HUES6 (cell line): ENCODE measurements at regions not wholly inside any gene's neighbourhood (a gene's known extent, or its start where the extent isn't known, plus 50 kb on each side); places are given as distances from the start of the nearest gene placed in this dataset.

Source experiments
- H3K27ac ChIP-seq: 2 replicates; pipeline ENCODE4 v1.7.0; 2013; ENCODE audit warnings: low read depth, mild to moderate bottlenecking, low read length, inconsistent platforms
- H3K27me3 ChIP-seq: 2 replicates; pipeline ENCODE4 v1.6.1; 2013; ENCODE audit warnings: low read length; ENCODE audit not compliant: control insufficient read depth, insufficient read depth
- H3K36me3 ChIP-seq: 2 replicates; pipeline ENCODE4 v1.6.1; 2013; ENCODE audit warnings: low read length; ENCODE audit not compliant: control insufficient read depth, insufficient read depth
- H3K4me1 ChIP-seq: 2 replicates; pipeline ENCODE4 v1.6.1; 2013; ENCODE audit warnings: low read length; ENCODE audit not compliant: control insufficient read depth, insufficient read depth
- H3K4me3 ChIP-seq: 2 replicates; pipeline ENCODE4 v1.5.1; 2013; ENCODE audit warnings: low read depth, low read length
- H3K9ac ChIP-seq: one replicate; pipeline ENCODE4 v1.6.1; 2013; ENCODE audit warnings: mild to moderate bottlenecking, low read length
- H3K9me3 ChIP-seq: 2 replicates; pipeline ENCODE4 v1.6.1; 2013; ENCODE audit warnings: low read depth, low read length; ENCODE audit not compliant: control insufficient read depth, insufficient read depth

DNA sequence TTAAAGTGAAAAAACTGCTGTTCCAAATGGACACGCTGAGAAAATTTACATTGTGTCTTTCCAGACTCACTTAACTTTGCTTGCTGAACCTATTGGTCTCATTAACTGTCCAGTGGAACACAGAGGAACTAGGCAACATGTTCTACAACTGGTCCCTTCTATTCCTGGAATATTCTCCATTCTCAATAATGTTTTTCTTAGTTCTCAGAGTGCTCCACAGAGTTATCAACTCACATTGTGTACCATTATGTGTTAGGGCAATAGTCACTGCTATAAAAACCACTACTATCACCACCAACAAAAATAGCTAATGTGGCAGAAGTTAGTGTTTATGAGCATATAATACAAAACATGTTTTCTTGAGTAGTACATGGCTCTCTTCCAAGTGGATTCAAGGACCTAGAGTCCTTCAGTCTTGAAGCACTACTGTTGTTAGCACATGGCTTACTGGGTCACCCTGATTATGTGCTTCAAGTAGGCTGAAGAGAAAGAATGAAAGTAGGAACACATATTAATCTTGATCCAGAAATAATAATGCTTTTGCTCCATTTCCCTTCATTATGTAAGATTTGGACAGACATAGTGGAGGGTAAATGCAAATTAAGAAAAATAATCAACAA, 865.3 kb upstream of the HS3ST1 start:
- Histone ChIP-seq H3K36me3 (no peaks in the 10 kb centered on the region), H3K27me3 (no peaks in the 10 kb centered on the region), H3K4me1 (no peaks in the 10 kb centered on the region), H3K4me3 (no peak overlapping the region), H3K27ac (no peak overlapping the region), H3K9me3 (peaks cover 10% of the 10 kb centered on the region; the same call in 1 of the 2 replicates), H3K9ac (no peak overlapping the region)

DNA sequence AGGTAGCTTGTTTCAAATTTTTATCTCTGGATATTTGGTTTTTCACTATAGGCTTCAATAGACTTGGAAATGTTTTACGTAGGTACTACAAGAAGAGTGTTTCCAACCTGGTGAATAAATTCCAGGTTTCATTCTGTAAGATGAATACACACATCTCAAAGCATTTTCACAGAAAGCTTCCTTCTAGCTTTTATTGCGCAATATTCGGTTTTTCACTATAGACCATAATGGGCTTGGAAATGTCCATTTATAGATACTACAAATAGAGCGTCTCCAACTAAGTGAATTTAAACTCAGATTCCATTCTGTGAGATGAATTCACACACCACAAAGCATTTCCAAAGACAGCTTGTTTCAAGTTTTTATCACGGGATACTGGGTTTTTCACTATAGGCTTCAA, 857.7 kb upstream of the HS3ST1 start:
- Histone ChIP-seq H3K9ac (no peak overlapping the region), H3K27me3 (no peaks in the 10 kb centered on the region), H3K4me3 (no peak overlapping the region), H3K27ac (no peak overlapping the region), H3K36me3 (no peaks in the 10 kb centered on the region), H3K4me1 (no peaks in the 10 kb centered on the region), H3K9me3 (peaks cover 56% of the 10 kb centered on the region)

DNA sequence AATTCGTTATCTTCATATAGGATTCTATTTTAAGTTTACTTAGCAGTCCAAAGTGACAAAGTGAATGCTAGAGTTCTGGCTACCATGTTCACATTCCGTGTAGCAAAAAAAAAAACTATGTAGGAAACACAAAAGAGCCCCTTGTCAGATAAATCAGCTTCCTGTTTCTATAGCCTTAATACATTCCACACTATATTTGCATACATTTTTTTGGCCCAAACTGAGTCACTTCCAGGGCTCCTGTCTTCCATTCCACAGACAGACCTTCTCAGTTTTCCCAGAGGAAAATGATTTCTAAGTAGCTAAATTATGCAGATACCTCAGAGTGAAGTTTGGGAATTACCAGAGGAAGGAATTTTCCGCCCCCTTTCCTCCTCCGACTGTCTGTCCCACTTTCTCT, 841.9 kb upstream of the HS3ST1 start:
- Histone ChIP-seq H3K4me1 (no peaks in the 10 kb centered on the region), H3K9me3 (no peaks in the 10 kb centered on the region; the same call in 1 of the 2 replicates)

DNA sequence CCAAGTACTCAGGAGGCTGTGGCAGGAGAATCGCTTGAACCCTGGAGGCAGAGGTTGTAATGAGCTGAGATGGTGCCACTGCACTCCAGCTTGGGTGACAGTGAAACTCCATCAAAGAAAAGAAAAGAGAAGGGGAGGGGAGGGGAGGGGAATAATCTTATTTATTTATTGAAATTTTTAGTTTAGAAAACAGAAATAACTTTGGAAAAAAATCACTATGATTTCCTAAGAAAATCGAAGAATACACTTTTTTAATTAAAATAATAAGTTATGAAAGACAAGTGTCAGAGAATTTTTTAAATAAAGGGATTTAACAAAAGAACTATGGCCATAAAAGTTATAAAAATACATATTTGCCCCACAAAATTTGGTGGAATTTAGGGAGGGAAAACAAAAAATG, 836.9 kb upstream of the HS3ST1 start:
- no peak overlapping the region for H3K27ac ChIP-seq
- H3K4me1 ChIP-seq = no peaks in the 10 kb centered on the region
- no peaks in the 10 kb centered on the region for H3K36me3 ChIP-seq
- H3K9me3 ChIP-seq = peaks cover 4% of the 10 kb centered on the region; the same call in 1 of the 2 replicates
- no peak overlapping the region for H3K4me3 ChIP-seq
- no peaks in the 10 kb centered on the region for H3K27me3 ChIP-seq
- H3K9ac ChIP-seq = no peak overlapping the region

More for the DNA sequence above, 841.9 kb upstream of the HS3ST1 start:
- Histone ChIP-seq H3K36me3 (no peaks in the 10 kb centered on the region), H3K4me3 (no peak overlapping the region), H3K27ac (no peak overlapping the region), H3K9ac (no peak overlapping the region), H3K27me3 (no peaks in the 10 kb centered on the region)

DNA sequence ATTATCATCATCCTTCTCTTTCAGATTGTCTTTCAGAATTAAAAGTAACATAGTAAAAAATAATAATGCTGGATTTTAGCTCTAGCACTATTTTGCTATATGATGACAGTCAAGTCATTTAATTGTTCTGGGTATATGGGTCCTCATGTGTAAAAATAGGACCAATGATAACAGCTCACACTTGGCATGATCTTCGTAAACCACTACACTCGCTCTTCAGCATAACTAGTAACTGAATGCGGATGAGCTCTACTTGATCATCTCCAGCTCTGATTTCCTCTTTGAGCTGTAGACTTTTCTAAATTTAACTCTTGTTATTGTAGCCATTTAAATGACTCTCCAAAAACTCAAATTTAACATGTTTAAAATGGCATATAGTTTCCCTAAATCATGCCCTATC, 831.8 kb upstream of the HS3ST1 start:
- Histone ChIP-seq H3K9ac (no peak overlapping the region), H3K4me3 (no peak overlapping the region), H3K9me3 (peaks cover 4% of the 10 kb centered on the region; the same call in 1 of the 2 replicates), H3K27me3 (no peaks in the 10 kb centered on the region), H3K36me3 (no peaks in the 10 kb centered on the region), H3K27ac (no peak overlapping the region), H3K4me1 (no peaks in the 10 kb centered on the region)

DNA sequence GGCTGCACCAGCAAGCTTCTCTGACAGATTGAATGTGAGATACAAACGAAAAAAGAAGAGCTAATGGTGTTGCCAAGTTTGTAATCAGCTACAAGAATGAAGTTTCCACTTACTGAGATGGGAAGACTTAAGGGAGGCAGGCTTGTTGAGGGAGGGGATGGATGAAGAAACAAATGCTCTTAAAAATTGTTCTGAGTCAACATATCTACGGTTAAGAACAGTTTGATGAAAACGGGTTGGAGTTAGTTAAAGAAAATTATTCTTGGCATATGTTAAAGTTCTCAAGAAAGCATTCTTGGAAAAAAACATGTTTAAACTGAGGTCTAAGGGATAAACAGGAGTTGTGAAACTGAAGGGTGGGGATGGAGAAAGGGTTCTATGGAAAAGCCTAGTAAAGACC, 816.3 kb upstream of the HS3ST1 start:
- H3K27ac ChIP-seq = no peak overlapping the region
- no peak overlapping the region for H3K4me3 ChIP-seq
- no peak overlapping the region for H3K9ac ChIP-seq
- H3K4me1 ChIP-seq = peaks cover 30% of the 10 kb centered on the region
- H3K36me3 ChIP-seq = no peaks in the 10 kb centered on the region
- no peaks in the 10 kb centered on the region for H3K27me3 ChIP-seq
- peaks cover 2% of the 10 kb centered on the region; the same call in 1 of the 2 replicates for H3K9me3 ChIP-seq

DNA sequence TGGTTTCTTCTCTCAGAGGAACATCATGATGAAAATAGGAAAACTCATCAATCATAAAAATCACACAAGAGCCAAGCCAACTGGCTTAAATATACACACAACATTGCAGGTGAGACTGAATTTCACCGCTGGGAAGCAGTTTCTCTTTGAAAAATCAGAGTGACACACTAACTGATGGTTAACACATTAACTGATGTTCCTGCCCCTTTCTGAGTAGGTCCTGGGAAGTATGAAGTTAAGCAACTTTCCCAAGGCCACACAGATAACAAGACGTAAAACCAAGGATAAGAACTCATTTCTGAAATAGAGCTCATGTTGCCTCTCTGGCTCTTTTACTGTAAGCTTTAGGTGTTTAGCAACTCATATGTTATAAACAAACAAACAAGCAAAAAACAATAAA, 813.7 kb upstream of the HS3ST1 start:
- Histone ChIP-seq H3K27me3 (no peaks in the 10 kb centered on the region), H3K9me3 (peaks cover 5% of the 10 kb centered on the region; the same call in 1 of the 2 replicates), H3K36me3 (no peaks in the 10 kb centered on the region), H3K27ac (0 out of 2 replicates have a peak overlapping the region, but pooled peaks have one; percentile 49), H3K9ac (no peak overlapping the region), H3K4me1 (peaks cover 30% of the 10 kb centered on the region), H3K4me3 (no peak overlapping the region)

DNA sequence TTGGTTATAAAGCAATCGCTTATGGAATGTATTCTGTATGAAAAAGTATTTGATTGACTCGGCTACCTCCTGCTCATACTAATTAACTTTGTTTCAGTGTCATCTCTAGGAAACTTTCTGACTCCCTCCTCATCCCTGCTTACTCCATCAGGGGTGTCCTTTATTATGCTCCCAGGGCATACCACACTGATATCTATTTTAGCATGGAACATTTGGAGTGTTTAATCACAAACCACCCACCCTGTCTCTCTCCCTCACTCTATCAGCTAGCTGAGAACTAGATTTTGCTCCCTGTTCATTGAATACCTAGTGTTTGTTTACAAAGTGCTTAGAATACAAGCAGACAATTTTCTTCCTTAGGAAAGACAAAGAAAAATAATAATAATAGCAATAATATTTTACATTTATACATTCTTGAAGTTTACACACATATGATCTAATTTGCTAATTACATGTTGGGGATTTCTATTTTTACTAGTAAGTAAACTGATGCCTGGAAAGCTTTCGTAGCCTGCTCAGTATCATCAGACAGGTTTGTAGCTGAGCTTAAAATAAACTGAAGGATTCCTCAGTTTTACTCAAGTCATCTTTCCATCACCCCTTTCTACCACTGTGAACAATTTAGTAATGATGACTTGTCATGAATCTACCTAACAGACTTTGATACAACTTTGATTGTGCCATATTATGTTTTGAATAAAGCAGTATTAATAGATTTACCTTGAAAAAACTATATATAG, 811.4 kb upstream of the HS3ST1 start:
- Histone ChIP-seq H3K9me3 (peaks cover 2% of the 10 kb centered on the region; the same call in 1 of the 2 replicates), H3K4me1 (peaks cover 30% of the 10 kb centered on the region), H3K36me3 (no peaks in the 10 kb centered on the region), H3K4me3 (no peak overlapping the region), H3K27me3 (no peaks in the 10 kb centered on the region), H3K27ac (no peak overlapping the region), H3K9ac (no peak overlapping the region)

DNA sequence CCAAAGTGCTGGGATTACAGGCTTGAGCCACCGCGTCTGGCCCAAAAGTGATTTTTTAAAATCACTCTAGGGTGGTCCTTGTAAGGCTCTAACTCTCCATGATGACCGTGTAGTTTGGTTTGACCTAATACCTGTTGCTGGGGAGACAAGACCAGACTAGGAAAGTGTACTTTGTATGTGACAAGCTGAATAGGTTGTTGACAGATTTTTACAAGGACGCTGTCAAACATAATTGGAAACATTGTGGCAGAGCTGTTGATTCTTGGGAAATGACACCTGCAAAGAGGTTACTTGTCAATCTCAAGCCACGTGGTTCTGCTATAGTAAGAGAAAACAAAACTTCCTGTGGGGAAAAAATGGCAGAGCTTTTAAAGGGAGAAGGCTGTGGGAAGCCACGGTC, 802.4 kb upstream of the HS3ST1 start:
- no peaks in the 10 kb centered on the region for H3K27me3 ChIP-seq
- H3K4me3 ChIP-seq = no peak overlapping the region
- no peaks in the 10 kb centered on the region for H3K4me1 ChIP-seq
- no peak overlapping the region for H3K27ac ChIP-seq
- H3K9ac ChIP-seq = no peak overlapping the region
- peaks cover 3% of the 10 kb centered on the region; the same call in 1 of the 2 replicates for H3K9me3 ChIP-seq
- H3K36me3 ChIP-seq = no peaks in the 10 kb centered on the region

DNA sequence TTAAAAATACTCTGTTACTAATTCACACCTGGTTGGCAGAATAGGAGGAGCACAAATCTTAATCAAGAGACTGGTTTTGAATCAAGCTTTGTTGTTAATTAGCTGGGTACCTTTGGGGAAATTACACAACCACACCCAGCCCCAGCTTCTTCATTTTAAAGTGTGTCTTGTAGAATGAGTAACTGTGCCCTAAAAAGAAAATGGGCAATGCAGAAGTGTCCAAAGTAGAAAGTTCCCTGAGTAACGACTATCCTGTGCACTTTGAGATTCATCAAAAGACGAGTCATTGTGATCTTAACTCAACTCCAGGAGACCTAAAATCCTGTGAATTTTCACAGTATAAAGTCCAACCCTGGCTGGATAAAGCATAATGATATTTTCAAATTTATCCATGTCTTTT, 792.3 kb upstream of the HS3ST1 start:
- no peak overlapping the region for H3K9ac ChIP-seq

DNA sequence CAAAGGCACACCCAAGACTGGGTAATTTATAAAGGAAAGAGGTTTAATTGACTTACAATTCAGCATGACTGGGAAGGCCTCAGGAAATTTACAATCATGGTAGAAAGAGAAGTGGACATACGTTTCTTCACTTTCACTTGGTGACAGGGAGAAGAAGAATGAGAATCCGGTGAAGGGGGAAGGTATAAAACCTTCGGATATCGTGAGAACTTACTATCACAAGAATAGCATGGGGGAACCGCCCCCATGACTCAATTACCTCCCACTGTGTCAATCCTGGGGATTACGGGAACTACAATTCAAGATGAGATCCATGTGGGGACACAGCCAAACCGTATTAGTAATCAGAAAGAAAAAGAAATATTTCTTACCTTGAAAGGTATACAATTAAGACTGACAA, 782.9 kb upstream of the HS3ST1 start:
- no peak overlapping the region for H3K27ac ChIP-seq

More for the DNA sequence above, 792.3 kb upstream of the HS3ST1 start:
- H3K4me3 ChIP-seq = no peak overlapping the region
- H3K9me3 ChIP-seq = no peaks in the 10 kb centered on the region
- no peak overlapping the region for H3K27ac ChIP-seq
- H3K27me3 ChIP-seq = no peaks in the 10 kb centered on the region
- no peaks in the 10 kb centered on the region for H3K4me1 ChIP-seq
- no peaks in the 10 kb centered on the region for H3K36me3 ChIP-seq

More for the DNA sequence above, 782.9 kb upstream of the HS3ST1 start:
- no peaks in the 10 kb centered on the region; the same call in 1 of the 2 replicates for H3K9me3 ChIP-seq
- H3K4me3 ChIP-seq = no peak overlapping the region
- no peaks in the 10 kb centered on the region for H3K4me1 ChIP-seq
- H3K9ac ChIP-seq = no peak overlapping the region
- no peaks in the 10 kb centered on the region for H3K36me3 ChIP-seq
- H3K27me3 ChIP-seq = no peaks in the 10 kb centered on the region
